ENCODE measurements at regions not wholly inside any gene's neighbourhood (a gene's known extent, or its start where the extent isn't known, plus 50 kb on each side); places are given as distances from the start of the nearest gene placed in this dataset.

DNA sequence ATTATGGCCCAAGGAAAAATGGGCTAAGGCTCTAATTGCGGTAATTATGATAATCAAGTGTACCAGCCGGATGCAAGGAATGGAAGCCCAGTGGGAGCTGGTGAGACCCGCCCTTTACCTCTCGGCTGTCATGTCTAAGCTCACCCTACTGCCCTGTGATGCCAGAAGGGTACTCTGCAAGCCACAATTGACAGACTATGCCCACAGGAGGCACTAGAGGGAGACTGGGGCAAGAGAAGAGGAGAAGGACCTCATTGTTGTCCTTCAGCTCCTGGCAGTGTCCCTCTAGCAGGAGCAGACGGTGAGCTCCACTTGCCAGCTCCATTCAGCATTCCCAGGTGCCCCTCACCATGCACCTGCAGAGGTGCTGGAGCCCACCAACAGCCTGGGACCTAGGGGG is 141.8 kb downstream of the SMIM20 start:
- TF ChIP-seq, protein P1, sequence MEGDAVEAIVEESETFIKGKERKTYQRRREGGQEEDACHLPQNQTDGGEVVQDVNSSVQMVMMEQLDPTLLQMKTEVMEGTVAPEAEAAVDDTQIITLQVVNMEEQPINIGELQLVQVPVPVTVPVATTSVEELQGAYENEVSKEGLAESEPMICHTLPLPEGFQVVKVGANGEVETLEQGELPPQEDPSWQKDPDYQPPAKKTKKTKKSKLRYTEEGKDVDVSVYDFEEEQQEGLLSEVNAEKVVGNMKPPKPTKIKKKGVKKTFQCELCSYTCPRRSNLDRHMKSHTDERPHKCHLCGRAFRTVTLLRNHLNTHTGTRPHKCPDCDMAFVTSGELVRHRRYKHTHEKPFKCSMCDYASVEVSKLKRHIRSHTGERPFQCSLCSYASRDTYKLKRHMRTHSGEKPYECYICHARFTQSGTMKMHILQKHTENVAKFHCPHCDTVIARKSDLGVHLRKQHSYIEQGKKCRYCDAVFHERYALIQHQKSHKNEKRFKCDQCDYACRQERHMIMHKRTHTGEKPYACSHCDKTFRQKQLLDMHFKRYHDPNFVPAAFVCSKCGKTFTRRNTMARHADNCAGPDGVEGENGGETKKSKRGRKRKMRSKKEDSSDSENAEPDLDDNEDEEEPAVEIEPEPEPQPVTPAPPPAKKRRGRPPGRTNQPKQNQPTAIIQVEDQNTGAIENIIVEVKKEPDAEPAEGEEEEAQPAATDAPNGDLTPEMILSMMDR (IDR thresholded peaks at IDR 0.05): no peak
- TF ChIP-seq POLR2A (IDR thresholded peaks at IDR 0.05): no peak
- no peak for TF ChIP-seq POLR2AphosphoS5 (IDR thresholded peaks at IDR 0.05)
